OCI-LY7 (cell line): ENCODE measurements at regions not wholly inside any gene's neighbourhood (a gene's known extent, or its start where the extent isn't known, plus 50 kb on each side); places are given as distances from the start of the nearest gene placed in this dataset.

Experiments used
- BruUV-seq: library from RNA; stranded (reverse); fragments of 400-500 nt; replicated peaks from 2 replicates; lab custom pipeline; 2021; lab: Mats Ljungman, UMichigan
- CTCF ChIA-PET: fragments of 300-600 bp; sonication (Branson Sonifier 250); formaldehyde crosslinking; loops from one replicate; lab custom pipeline; 2022; ENCODE audit warnings: antibody characterized with exemption; ENCODE audit not compliant: unreplicated experiment; lab: Charles Lee
- POLR2A ChIA-PET: fragments of 300-600 bp; sonication (Branson Sonifier 250); formaldehyde crosslinking; loops from one replicate; lab custom pipeline; 2022; ENCODE audit warnings: antibody characterized with exemption; lab: Charles Lee
- DNase-seq: peaks from one replicate; pipeline ENCODE4 v3.0.0-alpha.2; 2015; ENCODE audit warnings: low spot score
- H2AFZ ChIP-seq: fragments of 200-600 bp; sonication (generic), shearing (Covaris generic); 2 replicates; pipeline ENCODE4 v1.6.1; 2014; ENCODE audit warnings: mild to moderate bottlenecking, antibody characterized with exemption, low read length, moderate library complexity
- H3K27ac ChIP-seq: fragments of 200-600 bp; sonication (generic); 2 replicates; pipeline ENCODE4 v1.5.1; 2014; ENCODE audit warnings: mixed run types, low read depth, mild to moderate bottlenecking, moderate library complexity, low read length, inconsistent platforms; ENCODE audit not compliant: poor library complexity, severe bottlenecking
- H3K36me3 ChIP-seq: fragments of 200-600 bp; sonication (generic); 2 replicates; pipeline ENCODE4 v1.6.1; 2014; ENCODE audit warnings: mild to moderate bottlenecking, antibody characterized with exemption, low read length, moderate library complexity, mixed read lengths; ENCODE audit not compliant: insufficient read depth
- H3K4me1 ChIP-seq: fragments of 200-600 bp; sonication (generic); 2 replicates; pipeline ENCODE4 v1.5.1; 2014; ENCODE audit warnings: mild to moderate bottlenecking, low read length; ENCODE audit not compliant: insufficient read depth, poor library complexity, severe bottlenecking
- H3K4me2 ChIP-seq: fragments of 200-600 bp; sonication (generic); 2 replicates; pipeline ENCODE4 v1.6.1; 2014; ENCODE audit warnings: mild to moderate bottlenecking, low read length
- H3K4me3 ChIP-seq: fragments of 200-600 bp; sonication (generic); 2 replicates; pipeline ENCODE4 v1.5.1; 2014; ENCODE audit warnings: mild to moderate bottlenecking, low read depth, low read length; ENCODE audit not compliant: poor library complexity, severe bottlenecking
- H3K79me2 ChIP-seq: fragments of 200-600 bp; sonication (generic); 2 replicates; pipeline ENCODE4 v1.6.1; 2016; ENCODE audit warnings: low read depth, mild to moderate bottlenecking, low read length, moderate library complexity, mixed read lengths; ENCODE audit not compliant: insufficient read depth
- H3K9me2 ChIP-seq: fragments of 200-600 bp; sonication (generic); 2 replicates; pipeline ENCODE4 v1.6.1; 2016; ENCODE audit warnings: mild to moderate bottlenecking, low read length, mixed read lengths; ENCODE audit not compliant: insufficient read depth
- H3K9me3 ChIP-seq: fragments of 200-600 bp; sonication (generic); 2 replicates; pipeline ENCODE4 v1.6.1; 2014; ENCODE audit warnings: mild to moderate bottlenecking, mixed run types, low read length, mixed read lengths
- H4K20me1 ChIP-seq: fragments of 200-600 bp; sonication (generic); 2 replicates; pipeline ENCODE4 v1.6.1; 2014; ENCODE audit warnings: mild to moderate bottlenecking, antibody characterized with exemption, low read length, moderate library complexity, mixed read lengths; ENCODE audit not compliant: insufficient read depth
- EZH2phosphoT487 ChIP-seq: fragments of 200-600 bp; sonication (generic); IDR thresholded peaks from 2 replicates; pipeline ENCODE4 v1.6.1; 2018; ENCODE audit warnings: low read depth, borderline replicate concordance, mild to moderate bottlenecking, mixed run types, antibody characterized with exemption, low read length, moderate library complexity, mixed read lengths
- intact Hi-C: fragments of 100-400 bp; cut with micrococcal nuclease; formaldehyde crosslinking; loops from one replicate; pipeline ENCODE4 v1.10.0; 2022; ENCODE audit not compliant: unreplicated experiment
- TF ChIP-seq, protein P1 (sequence below): fragments of 200-600 bp; sonication (generic); conservative IDR thresholded peaks from 2 replicates; pipeline ENCODE4 v1.5.1; 2014; ENCODE audit warnings: mild to moderate bottlenecking, antibody characterized with exemption, low read length, moderate library complexity, mixed read lengths

DNA sequence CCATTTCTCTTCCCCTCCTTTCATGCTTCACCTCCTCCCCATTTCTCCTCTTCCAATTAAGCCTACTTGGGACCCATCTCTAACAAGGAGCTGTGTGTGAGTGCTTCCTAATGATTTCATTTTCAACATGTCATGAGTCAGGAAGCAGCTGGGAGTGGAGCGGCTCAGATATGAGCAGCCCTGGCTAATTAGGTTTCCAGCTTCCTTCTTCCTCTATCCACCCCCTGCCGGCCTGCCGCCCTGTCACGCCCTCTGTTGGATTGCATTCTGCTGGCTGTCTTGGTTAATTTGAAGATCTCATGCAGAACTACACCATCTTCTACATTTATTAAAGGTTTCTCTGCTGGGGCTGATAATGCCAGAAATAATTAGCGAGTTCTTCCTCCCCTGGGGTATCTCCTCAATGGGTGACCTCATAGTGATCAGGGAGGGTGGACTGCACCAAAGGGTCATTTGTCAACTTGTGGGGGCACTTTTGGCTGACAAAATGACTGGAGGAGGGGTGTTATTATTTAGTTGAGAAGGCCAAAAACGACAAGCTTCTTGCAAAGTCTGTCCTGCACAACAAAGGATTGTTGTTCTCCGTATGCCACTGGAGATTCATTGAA is 300.9 kb upstream of the SRRM4 start:
- Histone ChIP-seq H3K4me2 (no peak overlapping the region), H4K20me1 (no peaks in the 10 kb centered on the region), H3K4me1 (no peaks in the 10 kb centered on the region), H3K9me2 (no peaks in the 10 kb centered on the region), H2AFZ (no peak overlapping the region), H3K79me2 (no peaks in the 10 kb centered on the region), H3K27ac (no peak overlapping the region), H3K36me3 (no peaks in the 10 kb centered on the region), H3K4me3 (no peak overlapping the region), H3K9me3 (no peaks in the 10 kb centered on the region)
- no peak for TF ChIP-seq EZH2phosphoT487
- TF ChIP-seq, protein P1, sequence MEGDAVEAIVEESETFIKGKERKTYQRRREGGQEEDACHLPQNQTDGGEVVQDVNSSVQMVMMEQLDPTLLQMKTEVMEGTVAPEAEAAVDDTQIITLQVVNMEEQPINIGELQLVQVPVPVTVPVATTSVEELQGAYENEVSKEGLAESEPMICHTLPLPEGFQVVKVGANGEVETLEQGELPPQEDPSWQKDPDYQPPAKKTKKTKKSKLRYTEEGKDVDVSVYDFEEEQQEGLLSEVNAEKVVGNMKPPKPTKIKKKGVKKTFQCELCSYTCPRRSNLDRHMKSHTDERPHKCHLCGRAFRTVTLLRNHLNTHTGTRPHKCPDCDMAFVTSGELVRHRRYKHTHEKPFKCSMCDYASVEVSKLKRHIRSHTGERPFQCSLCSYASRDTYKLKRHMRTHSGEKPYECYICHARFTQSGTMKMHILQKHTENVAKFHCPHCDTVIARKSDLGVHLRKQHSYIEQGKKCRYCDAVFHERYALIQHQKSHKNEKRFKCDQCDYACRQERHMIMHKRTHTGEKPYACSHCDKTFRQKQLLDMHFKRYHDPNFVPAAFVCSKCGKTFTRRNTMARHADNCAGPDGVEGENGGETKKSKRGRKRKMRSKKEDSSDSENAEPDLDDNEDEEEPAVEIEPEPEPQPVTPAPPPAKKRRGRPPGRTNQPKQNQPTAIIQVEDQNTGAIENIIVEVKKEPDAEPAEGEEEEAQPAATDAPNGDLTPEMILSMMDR = no peak
- POLR2A ChIA-PET = no interaction called here
- no peak for DNase-seq
- intact Hi-C loops = no loop called here
- no TSS peak for BruUV-seq
- CTCF ChIA-PET = no interaction called here

DNA sequence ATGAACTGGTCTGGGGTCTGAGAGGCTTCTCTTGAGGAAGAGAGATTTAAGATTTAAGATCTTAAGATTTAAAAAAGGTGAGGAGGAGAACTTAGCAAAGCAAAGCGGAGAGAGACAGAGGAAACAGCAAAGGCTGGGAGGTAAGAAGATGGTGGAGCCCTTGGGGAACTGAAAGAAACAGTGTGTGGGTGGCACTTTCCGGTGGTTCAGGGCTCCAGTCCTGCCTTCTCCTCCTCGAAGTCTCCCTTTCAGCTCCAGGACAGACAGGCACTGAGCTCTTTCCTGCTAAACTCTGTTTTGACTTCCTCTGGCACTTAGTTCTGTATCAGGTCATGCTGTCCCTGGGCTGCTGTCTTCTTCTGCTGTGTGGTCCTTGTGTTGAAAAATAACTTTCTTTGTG is 298.7 kb upstream of the SRRM4 start:
- no peaks in the 10 kb centered on the region for H3K9me3 ChIP-seq
- intact Hi-C loops = no loop called here
- H3K36me3 ChIP-seq = no peaks in the 10 kb centered on the region
- CTCF ChIA-PET = no interaction called here
- DNase-seq = no peak
- no TSS peak for BruUV-seq
- H3K4me3 ChIP-seq = no peak overlapping the region
- no peak overlapping the region for H2AFZ ChIP-seq
- no peak overlapping the region for H3K27ac ChIP-seq
- no peaks in the 10 kb centered on the region for H3K4me1 ChIP-seq
- no peaks in the 10 kb centered on the region for H4K20me1 ChIP-seq
- H3K4me2 ChIP-seq = no peak overlapping the region
- TF ChIP-seq, protein P1 = no peak
- no peak for TF ChIP-seq EZH2phosphoT487
- no peaks in the 10 kb centered on the region for H3K9me2 ChIP-seq
- POLR2A ChIA-PET = no interaction called here
- no peaks in the 10 kb centered on the region for H3K79me2 ChIP-seq

DNA sequence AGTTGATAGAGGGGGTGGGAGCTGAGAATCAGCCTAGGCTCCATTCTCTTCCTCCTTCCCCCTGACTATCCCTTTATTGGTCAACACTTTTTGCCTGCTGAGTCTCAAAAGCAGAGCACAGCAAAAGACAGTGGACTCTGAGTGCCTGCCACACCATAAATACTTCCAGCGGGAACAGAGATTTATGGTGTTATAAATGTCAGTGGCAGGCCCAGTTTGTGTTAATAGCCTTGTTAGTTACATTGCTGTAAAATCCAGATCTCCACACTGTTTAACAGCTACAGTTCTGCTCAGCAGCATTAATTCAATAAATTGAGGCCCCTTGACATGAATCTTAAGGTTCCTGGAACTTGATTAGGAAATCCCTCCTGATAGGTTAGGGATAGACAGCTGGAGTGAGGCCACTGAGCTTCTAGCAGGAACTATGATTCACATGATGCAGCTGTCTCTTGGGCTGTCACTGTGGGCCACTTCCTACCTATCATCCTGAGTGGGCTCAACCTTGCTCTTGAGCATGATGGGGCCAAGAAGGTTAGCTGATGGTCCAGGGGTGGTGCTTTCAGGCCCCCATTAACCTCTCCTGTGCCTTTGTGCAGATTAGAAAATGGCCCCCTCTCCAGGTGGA is 295.2 kb upstream of the SRRM4 start:
- BruUV-seq = no TSS peak
- Histone ChIP-seq H3K79me2 (no peaks in the 10 kb centered on the region), H4K20me1 (no peaks in the 10 kb centered on the region), H3K4me1 (no peaks in the 10 kb centered on the region), H2AFZ (no peak overlapping the region), H3K4me3 (no peak overlapping the region), H3K9me3 (no peaks in the 10 kb centered on the region), H3K27ac (no peak overlapping the region), H3K36me3 (no peaks in the 10 kb centered on the region), H3K9me2 (no peaks in the 10 kb centered on the region), H3K4me2 (no peak overlapping the region)
- ChIA-PET POLR2A (no interaction called here), CTCF (no interaction called here)
- TF ChIP-seq, protein P1 = no peak
- TF ChIP-seq EZH2phosphoT487 = no peak
- intact Hi-C loops = no loop called here
- no peak for DNase-seq
